Inferior parietal cortex (tissue), 1 donor: ENCODE measurements at regions not wholly inside any gene's neighbourhood (a gene's known extent, or its start where the extent isn't known, plus 50 kb on each side); places are given as distances from the start of the nearest gene placed in this dataset.

Experiments
- DNase-seq: peaks from one replicate; pipeline ENCODE4 v3.0.0-alpha.2; 2016; ENCODE audit errors: extremely low spot score

- no peak for DNase-seq
These were observed 415.0 kb downstream of the NFIB start for GRCh38 chr9:13898957-13899356.

- DNase-seq = no peak
These were observed 416.8 kb downstream of the NFIB start for GRCh38 chr9:13896922-13897835.

- no peak for DNase-seq
These were observed 417.9 kb downstream of the NFIB start for GRCh38 chr9:13896047-13896446.

GRCh38 chr9:13885258-13885657, 428.7 kb downstream of the NFIB start:
- no peak for DNase-seq

- no peak for DNase-seq
These were observed 434.0 kb downstream of the NFIB start for GRCh38 chr9:13879981-13880380.

DNA sequence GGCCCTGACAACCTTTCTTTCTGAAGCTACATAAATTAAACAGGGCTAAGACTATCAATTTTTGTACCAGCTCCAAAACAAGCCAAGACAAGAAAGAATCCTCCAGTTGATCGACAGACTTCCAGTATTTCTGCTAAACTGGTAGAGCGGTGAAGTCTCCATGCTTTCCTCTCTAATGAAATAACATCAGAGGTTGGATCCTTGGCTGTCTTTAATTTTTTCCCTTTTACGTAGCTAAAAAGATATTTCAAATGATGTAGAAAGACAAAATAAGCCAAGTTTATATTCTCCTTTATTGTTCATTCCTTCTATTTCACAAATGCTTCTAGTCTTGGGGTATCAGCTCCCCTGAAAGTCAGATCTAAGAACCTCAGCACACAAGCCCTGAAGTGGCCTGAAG, 434.9 kb downstream of the NFIB start:
- DNase-seq = no peak

GRCh38 chr9:13878241-13878711, 435.7 kb downstream of the NFIB start:
- DNase-seq = no peak

DNA sequence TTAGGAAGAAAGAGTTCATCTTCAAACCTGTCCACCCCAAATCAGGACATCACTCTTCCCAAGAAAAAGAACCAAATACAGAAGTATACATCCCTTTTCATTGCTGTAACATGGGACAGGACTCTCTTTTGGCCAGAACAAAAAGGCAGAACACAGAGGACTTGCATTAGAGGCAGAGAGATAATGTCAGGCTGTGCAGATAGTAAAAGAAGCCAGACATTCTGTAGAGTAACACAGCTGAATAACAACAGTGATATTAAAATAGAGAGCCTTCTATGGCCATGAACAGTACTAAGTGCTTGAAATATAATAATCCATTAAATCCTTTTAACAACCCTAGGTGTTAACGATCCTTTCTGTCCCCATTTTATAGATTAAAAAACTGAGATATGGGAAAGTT, 437.2 kb downstream of the NFIB start:
- no peak for DNase-seq

- no peak for DNase-seq
These were observed 440.7 kb downstream of the NFIB start for GRCh38 chr9:13873203-13873602.

GRCh38 chr9:13868336-13868735, 445.6 kb downstream of the NFIB start:
- DNase-seq = no peak

GRCh38 chr9:13865869-13866268, 448.1 kb downstream of the NFIB start:
- no peak for DNase-seq

DNA sequence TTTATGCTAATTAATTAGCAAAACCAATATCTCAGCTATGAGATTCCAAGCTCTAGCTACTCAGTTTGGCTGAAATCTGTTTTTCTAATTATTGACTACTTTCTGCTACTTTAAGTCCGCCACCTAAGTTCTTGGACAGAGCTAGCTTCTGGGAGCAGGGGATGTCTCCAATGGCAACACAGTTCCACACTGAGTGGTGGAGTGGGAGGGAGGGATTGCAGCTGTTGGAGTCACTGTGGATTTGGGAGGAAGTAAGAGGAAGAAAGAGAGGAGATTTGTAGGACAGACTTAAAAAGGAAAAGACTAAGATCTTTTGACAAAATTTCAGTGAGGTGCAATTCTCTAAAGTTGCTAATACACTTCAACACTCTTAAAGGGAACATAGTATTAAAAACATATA, 450.8 kb downstream of the NFIB start:
- DNase-seq = peak; percentile 53

DNA sequence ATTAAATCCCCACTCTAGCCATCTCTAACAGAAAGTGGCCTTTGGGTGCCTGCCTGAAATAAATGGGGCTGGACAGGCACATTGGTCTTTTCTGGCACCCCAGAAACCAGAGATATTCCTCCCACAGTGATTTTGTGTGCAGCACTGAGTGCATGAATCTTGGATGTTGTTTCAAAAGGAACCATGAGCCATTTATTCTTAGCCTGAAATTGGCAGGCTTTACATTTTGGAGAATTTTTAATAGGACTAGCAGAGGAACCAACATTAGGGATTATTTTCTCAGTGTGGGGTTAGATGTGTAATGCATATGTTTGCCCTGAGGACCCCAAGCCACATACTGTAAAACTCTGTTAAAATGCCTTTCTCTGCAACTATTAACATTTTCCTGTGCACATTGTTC, 451.3 kb downstream of the NFIB start:
- peak; percentile 49 for DNase-seq

GRCh38 chr9:13860946-13861640, 452.8 kb downstream of the NFIB start:
- DNase-seq = no peak

- DNase-seq = no peak
These were observed 453.9 kb downstream of the NFIB start for GRCh38 chr9:13860019-13860418.

GRCh38 chr9:13857521-13857920, 456.4 kb downstream of the NFIB start:
- no peak for DNase-seq

- no peak for DNase-seq
These were observed 466.7 kb downstream of the NFIB start for GRCh38 chr9:13847270-13847669.

DNA sequence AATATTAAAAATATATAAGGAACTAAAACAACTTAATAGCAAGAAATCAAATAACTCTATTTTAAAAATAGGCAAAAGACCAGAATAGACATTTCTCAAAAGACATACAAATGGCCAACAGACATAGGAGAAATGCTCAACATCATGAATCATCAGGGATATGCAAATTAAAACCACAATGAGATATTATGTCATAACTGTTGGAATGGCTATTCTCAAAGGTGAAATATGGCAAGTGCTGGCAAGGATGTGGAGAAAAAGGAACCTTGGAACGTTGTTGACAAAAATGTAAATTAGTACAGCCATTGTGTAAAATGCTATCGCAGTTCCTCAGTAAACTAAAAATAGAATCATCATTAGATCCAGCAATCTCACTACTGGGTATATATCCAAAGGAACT, 468.5 kb downstream of the NFIB start:
- DNase-seq = no peak

DNA sequence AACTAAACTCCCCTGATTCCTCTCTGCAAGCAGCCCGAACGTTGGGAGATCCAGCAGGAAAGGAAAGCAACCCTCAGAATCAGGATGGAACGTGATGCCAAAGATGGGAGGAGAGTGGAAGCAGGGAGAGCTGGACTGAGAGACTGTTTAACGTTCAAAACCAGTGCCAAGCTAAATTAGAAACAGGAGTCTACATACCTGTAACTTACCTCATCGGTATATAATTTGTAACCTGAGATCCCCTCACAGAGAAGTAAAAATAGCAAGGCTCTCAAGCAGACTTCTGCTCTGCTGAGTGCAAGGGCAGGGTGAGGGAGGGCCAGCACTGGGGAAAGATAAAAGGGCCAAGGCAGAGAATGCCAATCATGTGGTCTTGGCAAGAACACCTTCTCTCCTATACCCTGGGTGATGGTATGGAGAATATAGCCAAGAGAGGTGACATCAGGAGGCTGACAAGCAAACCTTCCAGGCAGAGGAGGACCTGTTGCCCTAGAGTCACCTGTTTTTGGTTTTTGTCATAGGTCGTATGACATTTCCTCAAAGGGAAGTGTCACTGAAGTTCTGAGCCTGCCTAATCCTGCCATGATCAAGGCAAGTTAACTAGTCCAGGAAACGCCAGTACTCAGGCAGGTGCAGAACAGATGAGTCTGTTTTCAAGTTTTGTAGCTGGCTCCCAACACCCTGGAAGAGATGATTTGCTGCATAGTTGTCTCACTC, 472.0 kb downstream of the NFIB start:
- no peak for DNase-seq

- DNase-seq = no peak
These were observed 481.5 kb downstream of the NFIB start for GRCh38 chr9:13832446-13832845.

GRCh38 chr9:13823026-13823425, 490.9 kb downstream of the NFIB start:
- no peak for DNase-seq

GRCh38 chr9:13817754-13818278, 496.1 kb downstream of the NFIB start:
- DNase-seq = no peak
